GM21526 (cell line): ENCODE measurements at regions not wholly inside any gene's neighbourhood (a gene's known extent, or its start where the extent isn't known, plus 50 kb on each side); places are given as distances from the start of the nearest gene placed in this dataset.
"Not testable (repeated sequence)": the region's sequence is repeated elsewhere in the genome, so short reads cannot be mapped to it uniquely, and the experiment has no call there.

Experiments
- ATAC-seq: cut with Tn5 transposase; IDR thresholded peaks from one replicate; pipeline ENCODE4 v1.9.1; 2021; ENCODE audit warnings: moderate library complexity; ENCODE audit not compliant: unreplicated experiment, low FRiP score

GRCh38 chr1:5691795-5692509 is 300.3 kb downstream of the NPHP4 start:
- no peak for ATAC-seq

- no peak for ATAC-seq
These were observed 301.3 kb downstream of the NPHP4 start for GRCh38 chr1:5690898-5691297.

GRCh38 chr1:5690291-5690690 is 301.9 kb downstream of the NPHP4 start:
- ATAC-seq: no peak

GRCh38 chr1:5688081-5689077 is 303.8 kb downstream of the NPHP4 start:
- ATAC-seq: no peak

GRCh38 chr1:5686925-5687706 is 305.1 kb downstream of the NPHP4 start:
- ATAC-seq: no peak

- no peak for ATAC-seq
These were observed 306.0 kb downstream of the NPHP4 start for GRCh38 chr1:5686195-5686594.

GRCh38 chr1:5685446-5686040 is 306.7 kb downstream of the NPHP4 start:
- no peak for ATAC-seq

GRCh38 chr1:5684791-5685190 is 307.4 kb downstream of the NPHP4 start:
- no peak for ATAC-seq

- no peak for ATAC-seq
These were observed 308.8 kb downstream of the NPHP4 start for GRCh38 chr1:5683446-5683845.

GRCh38 chr1:5682626-5683225 is 309.5 kb downstream of the NPHP4 start:
- no peak for ATAC-seq

- no peak for ATAC-seq
These were observed 310.6 kb downstream of the NPHP4 start for GRCh38 chr1:5681654-5682053.

- no peak for ATAC-seq
These were observed 311.6 kb downstream of the NPHP4 start for GRCh38 chr1:5680600-5680999.

- no peak for ATAC-seq
These were observed 313.5 kb downstream of the NPHP4 start for GRCh38 chr1:5678759-5679158.

- not testable (repeated sequence) for ATAC-seq
These were observed 319.9 kb downstream of the NPHP4 start for GRCh38 chr1:5672355-5672754.

GRCh38 chr1:5670590-5671350 is 321.5 kb downstream of the NPHP4 start:
- ATAC-seq: no peak

GRCh38 chr1:5667513-5668325 is 324.5 kb downstream of the NPHP4 start:
- ATAC-seq: no peak

GRCh38 chr1:5664906-5665875 is 327.0 kb downstream of the NPHP4 start:
- no peak for ATAC-seq
